SH-SY5Y (cell line): ENCODE measurements at regions not wholly inside any gene's neighbourhood (a gene's known extent, or its start where the extent isn't known, plus 50 kb on each side); places are given as distances from the start of the nearest gene placed in this dataset.

Experiments
- GATA2 ChIP-seq: IDR thresholded peaks from 2 replicates; pipeline ENCODE4 v1.6.1; 2011; ENCODE audit warnings: mild to moderate bottlenecking, low read depth, low read length
- GATA3 ChIP-seq: IDR thresholded peaks from 2 replicates; pipeline ENCODE4 v1.6.1; 2011; ENCODE audit warnings: low read depth, mild to moderate bottlenecking, low read length, moderate library complexity

DNA sequence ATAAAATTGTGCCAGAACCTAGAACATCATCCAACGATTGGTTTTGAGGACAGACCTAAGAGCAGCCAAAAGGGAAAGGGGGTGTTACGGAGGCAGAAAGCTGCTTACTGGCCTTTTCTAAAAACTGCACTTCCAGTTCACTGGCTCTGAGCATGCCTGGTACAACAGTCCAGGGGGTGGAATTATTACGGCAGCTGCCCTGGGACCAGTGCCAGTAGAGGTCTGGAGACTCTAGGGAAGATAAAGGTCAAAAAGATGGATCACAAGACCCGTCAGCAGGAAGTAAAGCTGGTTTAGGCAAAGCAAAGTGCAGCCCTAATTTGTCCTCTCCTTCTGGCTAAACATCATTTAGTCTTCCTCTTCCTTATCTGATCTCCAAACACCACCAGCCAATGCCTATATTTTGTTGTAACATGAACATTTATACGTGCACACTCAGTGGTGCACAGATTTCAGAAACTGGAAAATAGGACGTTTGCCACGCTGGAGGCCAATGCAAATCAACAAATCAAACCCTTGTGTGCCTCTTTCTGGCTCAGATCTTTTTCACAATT, 216.4 kb upstream of the DPP6 start:
- TF ChIP-seq GATA3, result peak; percentile 72; the same call in 1 of the 2 replicates
- TF ChIP-seq GATA2, result peak; percentile 92

DNA sequence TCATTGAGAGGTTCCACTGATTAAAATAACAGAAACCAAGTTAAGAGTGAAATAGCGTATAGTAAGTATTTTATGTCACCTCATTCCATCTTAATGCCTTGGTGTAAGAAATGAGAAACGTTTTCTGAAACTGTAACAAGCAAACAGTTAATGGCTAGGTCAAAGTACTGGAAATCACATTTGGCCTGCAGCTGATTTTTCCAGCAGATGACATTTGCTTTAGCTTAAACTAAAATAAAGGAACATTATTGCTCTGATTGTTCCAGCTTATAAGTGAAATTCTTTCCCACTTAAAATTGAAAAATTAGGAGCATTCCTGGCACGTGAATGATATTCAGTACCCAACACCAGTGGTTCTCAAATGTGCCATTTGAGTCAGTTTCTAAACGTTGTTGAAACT, 213.6 kb upstream of the DPP6 start:
- no peak for TF ChIP-seq GATA3
- TF ChIP-seq GATA2, result no peak

DNA sequence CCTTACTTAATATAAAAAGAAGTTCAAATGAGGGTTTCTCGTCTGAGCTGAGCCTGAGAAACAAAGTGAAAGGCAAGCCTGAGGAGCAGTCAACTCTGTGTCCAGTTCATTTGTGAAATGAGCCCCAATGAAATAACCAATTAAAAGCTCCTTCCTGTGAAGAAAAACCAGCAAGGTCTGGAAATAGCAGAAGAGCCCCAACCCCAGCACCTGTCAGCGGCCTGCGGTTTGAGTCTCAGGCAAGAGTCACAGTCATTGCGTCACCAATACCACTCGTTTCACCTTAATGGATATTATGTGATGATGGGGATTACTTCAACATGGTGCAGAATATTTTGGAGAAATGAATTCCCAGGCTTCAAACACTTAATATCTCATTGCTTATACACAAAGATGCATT, 211.3 kb upstream of the DPP6 start:
- TF ChIP-seq GATA3 (no peak), GATA2 (no peak)

DNA sequence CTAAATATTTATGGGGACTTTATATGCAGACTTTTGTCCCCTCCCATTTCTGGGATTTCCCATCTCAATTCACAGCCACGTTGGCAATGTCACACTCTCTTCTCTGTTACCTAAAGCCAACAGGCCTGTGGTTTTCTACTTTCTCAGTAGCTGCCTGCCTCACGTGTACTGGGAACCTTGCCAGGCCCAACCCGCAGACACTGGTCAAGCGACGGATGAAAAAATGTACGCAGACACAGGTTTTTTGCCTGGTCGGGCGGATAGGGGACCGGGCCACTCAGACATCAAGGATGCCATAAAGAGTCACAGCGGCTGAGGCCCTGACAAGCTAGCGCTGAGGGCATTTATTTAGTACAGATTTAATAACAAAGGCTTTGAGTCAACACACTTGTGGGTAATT, 204.4 kb upstream of the DPP6 start:
- TF ChIP-seq GATA2 (no peak), GATA3 (no peak)

DNA sequence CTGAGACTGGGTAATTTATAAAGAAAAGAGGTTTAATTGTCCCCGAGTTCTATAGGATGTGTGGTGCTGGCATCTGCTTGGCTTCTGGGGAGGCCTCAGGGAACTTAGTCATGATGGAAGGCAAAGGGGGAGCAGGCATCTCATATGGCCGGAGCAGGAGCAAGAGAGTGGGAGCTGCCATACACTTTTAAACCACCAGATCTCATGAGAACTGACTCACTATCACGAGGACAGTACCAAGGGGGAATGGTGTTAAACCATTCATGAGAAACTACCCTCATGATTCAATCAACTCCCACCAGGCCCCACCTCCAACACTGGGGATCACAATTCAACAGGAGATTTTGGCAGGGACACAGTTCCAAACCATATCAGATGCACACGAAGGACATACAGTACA, 199.9 kb upstream of the DPP6 start:
- TF ChIP-seq GATA2, result no peak
- no peak for TF ChIP-seq GATA3

DNA sequence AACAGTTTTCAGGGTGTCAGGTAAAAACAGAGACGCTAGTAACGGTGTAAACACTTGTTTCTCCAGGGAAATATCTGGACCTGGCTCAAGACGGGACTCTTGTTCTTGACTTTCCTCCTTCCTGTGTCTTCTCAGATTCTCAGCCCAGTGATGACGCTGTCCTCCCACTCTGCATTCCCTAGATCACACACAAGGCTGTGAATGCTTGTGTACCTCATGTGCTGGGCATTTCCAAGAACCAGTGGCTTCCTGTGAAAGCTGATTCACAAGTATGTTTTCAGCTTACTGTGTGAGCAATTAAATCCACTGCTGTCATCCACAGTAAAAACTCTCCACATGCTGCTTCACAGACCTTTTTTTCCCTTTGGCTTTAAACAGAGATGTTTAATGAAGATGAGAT, 193.8 kb upstream of the DPP6 start:
- TF ChIP-seq GATA3 (no peak), GATA2 (no peak)

DNA sequence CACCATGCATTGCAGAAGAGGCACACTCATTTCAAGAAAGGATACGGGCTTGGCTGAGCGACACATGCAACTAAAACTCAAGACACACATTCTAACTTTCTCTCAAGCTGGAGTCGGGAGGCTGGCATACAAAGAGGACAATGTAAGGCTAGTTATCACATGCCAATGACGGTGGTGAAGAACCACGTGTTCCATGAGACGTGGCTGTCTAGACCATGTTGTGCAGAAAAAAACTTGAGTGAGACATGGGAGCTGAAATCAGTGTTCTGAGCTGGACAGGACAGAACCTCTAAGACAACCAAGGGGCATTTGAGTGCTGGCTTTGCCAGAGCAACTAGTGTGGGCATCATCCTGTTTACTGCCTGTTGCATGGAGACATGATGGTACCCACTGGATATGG, 193.0 kb upstream of the DPP6 start:
- TF ChIP-seq GATA3 (no peak), GATA2 (no peak)

DNA sequence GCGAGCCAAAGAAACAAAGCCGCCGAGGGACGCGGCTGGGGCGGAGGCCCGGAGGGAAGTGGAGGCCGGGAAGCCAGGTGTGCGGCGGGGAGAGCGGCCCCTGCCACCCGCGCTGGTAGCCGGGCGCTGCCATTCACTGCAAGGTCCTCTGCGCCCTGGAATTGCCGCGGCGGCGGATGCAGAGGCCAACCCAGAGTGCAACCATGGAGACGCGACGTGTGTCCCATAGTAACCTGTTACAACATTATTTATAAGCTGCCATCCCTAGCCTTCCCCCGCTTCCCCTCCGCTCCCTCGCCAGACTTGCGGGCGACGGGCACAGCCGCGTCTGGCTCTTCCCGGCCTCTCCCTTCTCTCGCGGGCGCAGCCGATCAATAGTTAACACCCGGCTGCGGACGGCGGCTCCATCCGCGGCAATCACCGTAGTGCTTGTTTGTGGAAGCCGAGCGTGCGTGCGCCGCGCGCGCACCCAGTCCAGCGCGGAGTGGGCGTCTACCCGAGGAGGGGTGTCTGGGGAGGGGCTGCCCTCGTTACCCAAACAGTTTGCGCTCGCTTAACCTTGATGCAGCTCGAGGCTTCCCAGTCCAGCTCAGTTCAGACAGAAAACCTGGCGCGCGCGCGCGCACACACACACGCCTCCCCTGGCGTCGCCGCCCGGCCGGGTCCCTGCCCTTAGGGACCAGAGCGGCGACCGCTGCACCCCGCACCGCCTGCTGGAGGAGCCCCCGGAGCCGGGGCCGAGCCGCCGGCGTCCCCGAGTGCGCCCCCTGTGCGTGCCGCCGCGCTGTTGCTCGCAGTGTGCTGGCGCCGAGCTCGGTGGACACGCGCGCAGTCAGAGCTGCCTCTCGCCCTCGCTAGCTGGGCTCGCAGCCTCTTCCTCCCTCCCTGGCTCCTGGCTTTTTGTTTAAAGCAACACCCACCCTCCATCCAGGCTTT, 165.4 kb upstream of the DPP6 start:
- TF ChIP-seq GATA2, result no peak
- no peak for TF ChIP-seq GATA3

DNA sequence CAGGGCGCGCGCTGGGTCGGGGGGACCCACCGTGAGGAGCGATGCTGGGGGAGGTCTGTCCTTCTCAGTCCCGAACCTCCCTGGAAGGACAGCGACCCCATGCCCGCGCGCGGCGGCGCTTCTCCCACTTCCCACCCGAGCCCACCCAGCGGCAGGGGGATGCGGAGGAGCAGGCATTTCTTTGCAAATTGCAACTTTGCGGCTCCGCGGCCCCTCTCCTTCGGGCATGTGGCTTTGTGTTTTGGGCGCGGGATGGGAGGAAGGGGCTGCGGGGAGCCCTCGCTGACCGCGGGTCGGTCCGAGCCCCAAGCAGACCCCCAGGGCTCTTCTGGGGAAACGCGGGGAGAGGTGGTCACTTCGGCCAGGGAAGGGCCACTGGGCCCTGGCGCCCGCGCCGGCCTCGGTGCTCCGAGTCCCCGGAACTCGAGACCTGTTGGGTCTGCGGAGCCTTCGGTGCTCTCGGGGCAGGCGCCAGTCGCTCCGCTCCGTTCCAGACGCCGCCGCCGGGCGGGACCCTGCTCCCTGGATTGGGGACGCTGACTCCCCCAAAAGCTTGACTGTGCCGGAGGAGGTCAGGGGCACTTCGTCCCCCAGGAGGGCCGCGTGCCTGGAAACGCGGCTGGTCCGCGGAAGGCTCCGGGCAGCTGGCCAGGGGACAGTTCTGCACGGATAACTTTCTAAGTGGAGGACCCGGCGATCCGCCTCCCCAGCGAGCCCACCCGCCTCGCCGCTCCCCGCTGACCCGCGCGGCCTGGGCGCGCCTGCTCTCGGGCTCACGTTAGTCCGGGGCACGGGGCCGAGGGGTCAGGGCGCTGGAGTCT, 164.2 kb upstream of the DPP6 start:
- TF ChIP-seq GATA2 (no peak), GATA3 (no peak)

DNA sequence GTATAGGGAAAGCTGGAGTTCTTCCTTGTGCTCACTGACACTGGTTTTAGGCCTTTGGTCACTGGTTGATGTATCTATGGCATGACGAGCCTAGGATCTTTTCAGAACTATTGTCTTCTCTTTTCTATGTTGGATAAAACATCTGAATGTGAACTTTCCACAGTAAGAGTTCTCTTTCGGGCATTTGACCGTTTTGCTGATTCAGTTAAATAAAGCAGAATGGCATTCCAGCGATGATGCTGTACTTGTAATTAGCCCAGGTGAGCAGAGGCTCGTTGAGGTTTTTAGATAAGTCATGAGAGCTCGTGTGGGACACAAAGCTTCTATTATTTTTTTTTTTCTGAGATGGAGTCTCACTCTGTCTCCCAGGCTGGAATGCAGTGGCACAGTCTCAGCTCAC, 160.2 kb upstream of the DPP6 start:
- TF ChIP-seq GATA2, result no peak
- TF ChIP-seq GATA3, result no peak

DNA sequence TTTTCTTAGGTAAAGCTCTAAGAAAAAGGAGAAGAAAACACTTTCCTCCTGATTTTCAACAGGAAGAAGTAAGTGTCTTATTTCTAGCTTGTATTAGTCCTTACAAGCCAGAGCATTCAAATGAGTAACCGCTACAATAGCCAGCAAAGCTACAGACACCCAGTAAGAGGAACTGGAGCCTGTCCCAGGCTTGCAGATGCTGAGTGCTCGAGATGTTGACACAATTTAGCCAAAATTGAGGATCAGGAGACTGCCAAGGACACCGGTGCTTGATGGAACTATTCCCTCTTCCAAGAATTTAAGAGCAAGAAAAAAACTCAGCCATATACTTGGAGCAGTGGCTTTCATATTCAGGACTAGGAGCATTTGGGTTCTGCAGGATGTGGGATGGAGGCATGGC, 149.3 kb upstream of the DPP6 start:
- TF ChIP-seq GATA2 (no peak), GATA3 (no peak)

DNA sequence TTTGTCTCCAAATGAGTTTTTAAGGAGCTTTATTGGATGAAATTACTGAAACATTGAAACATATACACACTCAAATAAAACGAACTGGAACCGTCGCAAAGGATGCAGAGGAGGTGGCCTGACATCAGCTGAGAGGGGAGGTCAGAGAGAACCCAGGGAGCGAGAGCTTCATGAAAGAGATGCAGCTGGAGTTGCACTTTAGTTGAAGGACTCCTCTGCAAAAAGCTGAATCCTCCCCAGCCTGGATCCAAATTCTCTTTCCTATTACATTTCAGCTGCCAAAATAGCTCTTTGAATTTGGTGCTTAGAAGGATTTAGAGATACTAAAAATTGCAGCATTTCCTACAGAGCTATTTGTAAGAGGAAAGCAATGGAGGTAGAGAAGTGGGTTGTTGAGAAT, 140.0 kb upstream of the DPP6 start:
- no peak for TF ChIP-seq GATA2
- no peak for TF ChIP-seq GATA3

DNA sequence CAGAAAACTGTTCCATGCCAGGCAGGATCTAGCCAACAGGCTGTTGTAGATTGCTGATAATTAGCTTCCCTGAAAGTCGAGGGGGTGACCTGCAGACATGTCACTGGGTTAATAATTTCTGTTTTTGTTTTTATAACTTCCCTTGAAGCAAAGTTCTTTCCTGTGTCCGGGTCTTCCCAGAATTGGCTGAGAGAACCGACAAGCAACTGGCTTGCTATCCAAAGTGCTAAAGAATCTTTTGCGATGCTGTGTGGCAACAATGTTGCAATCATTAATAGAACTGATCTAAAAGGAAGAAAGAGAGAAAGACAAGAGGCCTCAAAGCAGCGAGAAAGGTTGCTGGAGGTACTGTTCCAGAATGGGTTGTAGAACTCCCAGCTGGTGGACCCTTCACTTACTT, 132.1 kb upstream of the DPP6 start:
- no peak for TF ChIP-seq GATA2
- no peak for TF ChIP-seq GATA3

DNA sequence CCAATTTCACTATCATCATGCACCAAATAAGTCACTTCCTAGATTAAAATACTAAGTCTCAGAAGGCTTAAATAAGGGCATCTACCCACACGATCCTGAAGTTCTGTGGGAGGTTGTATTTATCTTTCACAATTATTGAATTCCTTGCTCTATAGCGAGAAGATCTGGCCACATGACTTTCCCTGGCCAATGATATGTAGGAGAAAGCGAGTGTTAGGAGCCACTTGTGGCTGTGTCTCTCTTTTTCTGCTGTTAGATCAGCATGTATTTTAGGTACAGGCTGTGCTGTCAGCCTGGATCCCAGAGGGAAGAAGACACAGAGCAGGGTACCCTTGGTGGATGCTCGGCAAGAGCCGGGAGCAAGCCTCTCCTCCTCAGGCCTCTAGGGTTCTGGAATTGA, 131.3 kb upstream of the DPP6 start:
- TF ChIP-seq GATA3, result peak; percentile 30; the same call in 1 of the 2 replicates
- TF ChIP-seq GATA2, result peak; percentile 58; the same call in 1 of the 2 replicates
